Neuronal stem cell (in vitro differentiated cells): ENCODE measurements at regions not wholly inside any gene's neighbourhood (a gene's known extent, or its start where the extent isn't known, plus 50 kb on each side); places are given as distances from the start of the nearest gene placed in this dataset.

Experiments used
- DNase-seq: peaks from one replicate; pipeline ENCODE4 v3.0.0-alpha.2; 2013; ENCODE audit warnings: low spot score
- H2AFZ ChIP-seq: one replicate; pipeline ENCODE4 v1.6.1; 2013; ENCODE audit warnings: mild to moderate bottlenecking, low read length, inconsistent platforms
- H2AK5ac ChIP-seq: 2 replicates; pipeline ENCODE4 v1.6.1; 2013; ENCODE audit warnings: low read depth, mild to moderate bottlenecking, inconsistent platforms, low read length, moderate library complexity, mixed read lengths
- H2BK120ac ChIP-seq: 2 replicates; pipeline ENCODE4 v1.6.1; 2013; ENCODE audit warnings: low read depth, mild to moderate bottlenecking, inconsistent platforms, low read length, moderate library complexity, mixed read lengths
- H2BK12ac ChIP-seq: one replicate; pipeline ENCODE4 v1.6.1; 2013; ENCODE audit warnings: low read length, inconsistent platforms
- H2BK15ac ChIP-seq: 2 replicates; pipeline ENCODE4 v1.6.1; 2013; ENCODE audit warnings: mild to moderate bottlenecking, low read length, inconsistent platforms, mixed read lengths
- H2BK5ac ChIP-seq: one replicate; pipeline ENCODE4 v1.6.1; 2013; ENCODE audit warnings: inconsistent platforms, mild to moderate bottlenecking, low read length, moderate library complexity
- H3K14ac ChIP-seq: one replicate; pipeline ENCODE4 v1.6.1; 2013; ENCODE audit warnings: low read length, inconsistent platforms
- H3K18ac ChIP-seq: 2 replicates; pipeline ENCODE4 v1.6.1; 2013; ENCODE audit warnings: low read length, inconsistent platforms
- H3K23ac ChIP-seq: 2 replicates; pipeline ENCODE4 v1.6.1; 2013; ENCODE audit warnings: low read depth, mild to moderate bottlenecking, mixed read lengths, low read length, inconsistent platforms; ENCODE audit not compliant: poor library complexity
- H3K27ac ChIP-seq: replicated peaks from 3 replicates; pipeline ENCODE4 v1.5.1; 2013; ENCODE audit warnings: low read length, inconsistent platforms
- H3K27me3 ChIP-seq, 3 experiments: 2 replicates each; pipeline ENCODE4 v1.6.1; 2013; ENCODE audit warnings: low read length in 3 of 3, mild to moderate bottlenecking in 2 of 3, inconsistent platforms in 1 of 3, low read depth in 1 of 3, mixed read lengths in 1 of 3, moderate library complexity in 1 of 3; ENCODE audit not compliant: control insufficient read depth in 3 of 3, insufficient read depth in 3 of 3
- H3K36me3 ChIP-seq, 2 donors: replicated peaks in 1 of 2; 2 replicates each; pipeline ENCODE4 v1.6.1; 2013; ENCODE audit warnings: low read length in 2 of 2; ENCODE audit not compliant: control insufficient read depth in 2 of 2, insufficient read depth in 2 of 2
- H3K4ac ChIP-seq: 2 replicates; pipeline ENCODE4 v1.6.1; 2013; ENCODE audit warnings: inconsistent platforms, mild to moderate bottlenecking, low read length, moderate library complexity
- H3K4me1 ChIP-seq, 2 donors: 1 replicate in 1 of 2; 2 replicates in 1 of 2; pipeline ENCODE4 v1.6.1; 2013; ENCODE audit warnings: low read length in 2 of 2, low read depth in 1 of 2; ENCODE audit not compliant: control insufficient read depth in 2 of 2, insufficient read depth in 1 of 2
- H3K4me2 ChIP-seq: one replicate; pipeline ENCODE4 v1.6.1; 2013; ENCODE audit warnings: mild to moderate bottlenecking, low read length, inconsistent platforms; ENCODE audit not compliant: insufficient read depth, poor library complexity, severe bottlenecking
- H3K4me3 ChIP-seq, 2 donors: 2 replicates each; pipeline ENCODE4 v1.5.1; 2013; ENCODE audit warnings: low read length in 2 of 2, mild to moderate bottlenecking in 2 of 2, inconsistent platforms in 1 of 2, moderate library complexity in 1 of 2
- H3K79me1 ChIP-seq: one replicate; pipeline ENCODE4 v1.6.1; 2013; ENCODE audit warnings: low read depth, mild to moderate bottlenecking, inconsistent platforms, low read length, moderate library complexity
- H3K9ac ChIP-seq: one replicate; pipeline ENCODE4 v1.6.1; 2013; ENCODE audit warnings: mild to moderate bottlenecking, low read depth, low read length, inconsistent platforms; ENCODE audit not compliant: poor library complexity
- H3K9me3 ChIP-seq, 2 donors: replicated peaks in 1 of 2; 2 replicates each; pipeline versions ENCODE3 to v1.6.1; 2013; ENCODE audit warnings: low read length in 2 of 2, mild to moderate bottlenecking in 2 of 2, inconsistent platforms in 1 of 2, low read depth in 1 of 2, mixed read lengths in 1 of 2, moderate library complexity in 1 of 2; ENCODE audit not compliant: control insufficient read depth in 2 of 2, insufficient read depth in 1 of 2
- H4K8ac ChIP-seq: one replicate; pipeline ENCODE4 v1.6.1; 2013; ENCODE audit warnings: low read depth, mild to moderate bottlenecking, inconsistent platforms, low read length, moderate library complexity
- H4K91ac ChIP-seq: one replicate; pipeline ENCODE4 v1.6.1; 2013; ENCODE audit warnings: low read length, low read depth, mild to moderate bottlenecking, inconsistent platforms; ENCODE audit not compliant: poor library complexity
- WGBS, 2 donors: extraction: QIAGEN DNeasy Blood & Tissue Kit; methylation state at CpG; one replicate each; pipeline ENCODE4 v1.1.7; 2013; ENCODE audit warnings: missing lambda C conversion rate in 2 of 2, mixed read lengths in 1 of 2; ENCODE audit not compliant: insufficient read length in 2 of 2, insufficient replicate concordance in 1 of 2; ENCODE audit errors: extremely low coverage in 2 of 2; 5-methylcytosine and 5-hydroxymethylcytosine counted together

DNA sequence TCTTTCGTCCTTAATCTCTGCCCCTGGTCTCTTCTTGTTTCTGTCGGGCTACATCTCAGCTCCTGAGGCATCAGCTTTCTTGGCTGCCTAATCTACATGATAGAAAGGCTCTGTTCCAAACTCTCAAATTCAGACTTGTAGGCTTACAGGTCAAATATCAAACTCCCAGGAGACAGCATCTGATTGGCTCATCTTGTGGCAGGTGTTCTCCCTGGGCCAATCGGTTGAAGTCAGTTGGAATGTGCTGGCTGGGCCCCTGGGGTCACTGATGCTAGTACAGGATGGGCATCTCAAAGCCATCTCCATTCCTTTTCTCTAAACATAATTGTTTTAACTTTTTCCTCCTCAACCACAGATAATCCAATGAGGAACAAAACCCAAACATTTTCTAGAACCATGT is 198.7 kb downstream of the CNTN3 start:
- no peak overlapping the region for H2BK120ac ChIP-seq
- no peak overlapping the region for H3K18ac ChIP-seq
- H2BK12ac ChIP-seq: no peak overlapping the region
- H3K27me3 ChIP-seq: no peaks in the 10 kb centered on the region
- H3K4ac ChIP-seq: no peak overlapping the region
- H2BK15ac ChIP-seq: no peak overlapping the region
- no peak overlapping the region for H4K91ac ChIP-seq
- H3K4me3 ChIP-seq: no peak overlapping the region
- H3K14ac ChIP-seq: no peak overlapping the region
- WGBS, 2 donors: no CpG with 5 or more reads among the region's 3 CpGs
- H2BK5ac ChIP-seq: no peak overlapping the region
- H3K27ac ChIP-seq: no peak overlapping the region
- H2AFZ ChIP-seq: no peak overlapping the region
- no peak overlapping the region for H4K8ac ChIP-seq
- H2AK5ac ChIP-seq: no peak overlapping the region
- DNase-seq: no peak
- H3K79me1 ChIP-seq: no peaks in the 10 kb centered on the region
- H3K4me2 ChIP-seq: no peak overlapping the region
- H3K36me3 ChIP-seq: no peaks in the 10 kb centered on the region
- no peak overlapping the region for H3K9ac ChIP-seq
- peaks cover 0 to 7% of the 10 kb centered on the region in 2 donors for H3K4me1 ChIP-seq
- H3K9me3 ChIP-seq: no peaks in the 10 kb centered on the region
- no peak overlapping the region for H3K23ac ChIP-seq

DNA sequence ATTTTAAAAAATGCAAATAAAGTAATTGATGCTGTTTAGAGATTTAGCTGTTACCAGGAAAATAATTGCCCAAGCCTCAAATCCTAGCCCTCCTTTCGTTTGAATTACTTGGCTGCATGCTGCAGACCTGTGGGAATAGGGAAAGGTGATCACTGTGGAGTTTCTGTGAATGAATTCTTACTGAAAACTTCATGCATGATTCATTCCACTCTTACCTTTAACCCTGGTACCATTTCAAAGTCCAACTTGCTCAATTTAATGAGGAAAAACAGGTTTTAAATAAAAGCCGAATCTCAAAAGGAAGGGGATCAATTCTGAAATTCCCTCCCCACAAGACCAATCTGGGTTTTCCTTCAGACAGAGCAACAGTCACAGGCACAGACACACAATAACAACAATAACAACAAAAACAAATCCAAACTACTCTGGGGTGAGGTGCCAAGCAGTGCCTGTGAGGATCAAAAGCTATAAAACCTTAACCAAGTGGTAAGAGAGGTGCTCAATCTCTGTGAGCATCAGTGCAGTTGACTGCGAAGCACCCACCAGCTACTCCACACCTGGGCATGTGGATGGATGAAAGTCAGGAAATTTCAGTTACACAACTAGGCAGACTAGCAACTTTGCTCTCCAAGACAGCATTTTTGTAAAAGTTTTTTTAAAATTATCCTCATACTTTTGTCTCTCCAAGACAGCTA is 200.8 kb downstream of the CNTN3 start:
- WGBS, 2 donors: no CpG with 5 or more reads among the region's 3 CpGs
- Histone ChIP-seq H2BK12ac (no peak overlapping the region), H3K36me3 (no peaks in the 10 kb centered on the region), H3K27me3 (no peaks in the 10 kb centered on the region), H3K4me3 (no peak overlapping the region), H3K4ac (no peak overlapping the region), H3K9ac (no peak overlapping the region), H2AFZ (no peak overlapping the region), H3K4me2 (no peak overlapping the region), H3K4me1 (peaks cover 0 to 7% of the 10 kb centered on the region in 2 donors), H2AK5ac (no peak overlapping the region), H3K14ac (no peak overlapping the region), H2BK15ac (no peak overlapping the region), H3K27ac (no peak overlapping the region), H2BK120ac (no peak overlapping the region), H2BK5ac (no peak overlapping the region), H3K9me3 (no peaks in the 10 kb centered on the region), H4K91ac (no peak overlapping the region), H3K79me1 (no peaks in the 10 kb centered on the region), H3K18ac (no peak overlapping the region), H3K23ac (no peak overlapping the region), H4K8ac (no peak overlapping the region)
- no peak for DNase-seq

DNA sequence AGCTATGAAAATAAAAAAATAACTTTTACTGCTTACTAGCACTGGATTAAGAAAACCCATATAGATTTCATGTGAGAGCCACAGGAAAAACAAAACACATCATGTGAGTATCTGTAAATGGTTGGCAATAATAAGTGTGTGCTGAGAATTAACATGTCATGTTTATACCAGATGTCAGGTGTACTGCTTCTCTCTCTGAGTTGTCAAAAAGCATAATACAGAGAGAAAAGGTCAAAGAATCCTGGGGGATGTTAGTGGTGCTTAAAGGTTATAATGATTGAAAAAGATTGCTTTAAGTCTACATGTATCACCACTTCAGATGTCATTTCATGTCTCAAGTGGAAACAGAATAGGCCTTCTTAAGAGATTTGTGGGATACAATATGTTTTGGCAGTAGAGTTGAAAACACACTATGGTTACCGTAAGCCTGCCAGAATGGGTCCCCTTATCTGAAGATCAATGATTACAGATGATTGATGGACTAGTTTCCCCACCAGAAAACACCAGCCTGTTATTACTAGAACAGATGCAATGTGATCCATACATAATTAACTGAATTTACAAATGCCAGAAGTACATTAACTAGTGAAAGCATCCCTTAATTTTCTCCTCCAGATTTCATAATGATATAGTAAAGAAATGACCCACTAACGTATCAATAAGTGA is 204.1 kb downstream of the CNTN3 start:
- no peak overlapping the region for H4K8ac ChIP-seq
- no peak for DNase-seq
- H3K4me3 ChIP-seq: no peak overlapping the region

DNA sequence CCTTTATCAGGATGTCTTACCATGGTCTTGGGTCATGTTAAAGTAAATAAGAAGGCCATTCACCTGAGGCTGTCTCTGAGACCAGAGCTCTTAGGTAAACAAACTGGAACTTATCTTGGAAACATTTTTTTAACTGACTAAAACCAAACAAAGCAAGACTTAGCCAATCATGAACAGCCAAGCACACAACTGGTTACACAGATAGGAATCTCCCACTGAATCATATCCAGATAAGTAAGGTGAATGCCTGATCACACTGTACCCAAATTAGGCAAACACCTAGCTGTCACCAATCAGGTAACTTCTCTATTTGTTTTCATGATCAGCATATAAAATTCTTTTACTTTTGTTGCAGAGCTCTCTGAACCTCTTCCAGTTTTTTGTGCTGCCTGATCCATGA is 205.4 kb downstream of the CNTN3 start:
- Histone ChIP-seq H3K9ac (no peak overlapping the region), H3K27ac (no peak overlapping the region)

More for the DNA sequence above, 204.1 kb downstream of the CNTN3 start:
- no peak overlapping the region for H3K18ac ChIP-seq
- no peak overlapping the region for H3K9ac ChIP-seq
- no peak overlapping the region for H4K91ac ChIP-seq
- no peak overlapping the region for H3K4ac ChIP-seq
- WGBS, 2 donors: no CpG with 5 or more reads among the region's 2 CpGs
- peaks cover 0 to 7% of the 10 kb centered on the region in 2 donors for H3K4me1 ChIP-seq
- H3K36me3 ChIP-seq: no peaks in the 10 kb centered on the region
- no peak overlapping the region for H2AK5ac ChIP-seq
- no peak overlapping the region for H2BK12ac ChIP-seq
- no peak overlapping the region for H3K14ac ChIP-seq
- H3K4me2 ChIP-seq: no peak overlapping the region
- H3K27ac ChIP-seq: no peak overlapping the region
- H2BK5ac ChIP-seq: no peak overlapping the region
- H2AFZ ChIP-seq: no peak overlapping the region
- H2BK15ac ChIP-seq: no peak overlapping the region
- H3K23ac ChIP-seq: no peak overlapping the region
- no peaks in the 10 kb centered on the region for H3K79me1 ChIP-seq
- no peak overlapping the region for H2BK120ac ChIP-seq
- no peaks in the 10 kb centered on the region for H3K9me3 ChIP-seq
- no peaks in the 10 kb centered on the region for H3K27me3 ChIP-seq

More for the DNA sequence above, 205.4 kb downstream of the CNTN3 start:
- Histone ChIP-seq H3K23ac (no peak overlapping the region), H3K9me3 (no peaks in the 10 kb centered on the region), H2AFZ (no peak overlapping the region), H2BK15ac (no peak overlapping the region), H3K18ac (no peak overlapping the region), H3K36me3 (no peaks in the 10 kb centered on the region), H3K4me3 (no peak overlapping the region), H4K91ac (no peak overlapping the region), H3K4me2 (no peak overlapping the region), H2BK12ac (no peak overlapping the region), H2AK5ac (no peak overlapping the region), H3K4me1 (peaks cover 0 to 2% of the 10 kb centered on the region in 2 donors), H3K14ac (no peak overlapping the region), H3K4ac (no peak overlapping the region), H3K27me3 (no peaks in the 10 kb centered on the region), H3K79me1 (no peaks in the 10 kb centered on the region), H2BK120ac (no peak overlapping the region), H2BK5ac (no peak overlapping the region), H4K8ac (no peak overlapping the region)
- DNase-seq: no peak
